NCI-H1930 (cell line): ENCODE measurements at regions not wholly inside any gene's neighbourhood (a gene's known extent, or its start where the extent isn't known, plus 50 kb on each side); places are given as distances from the start of the nearest gene placed in this dataset.

Source experiments
- DNase-seq, 2 experiments: peaks; one replicate each; lab custom pipeline; 2025; lab: John Stamatoyannopoulos, UW

DNA sequence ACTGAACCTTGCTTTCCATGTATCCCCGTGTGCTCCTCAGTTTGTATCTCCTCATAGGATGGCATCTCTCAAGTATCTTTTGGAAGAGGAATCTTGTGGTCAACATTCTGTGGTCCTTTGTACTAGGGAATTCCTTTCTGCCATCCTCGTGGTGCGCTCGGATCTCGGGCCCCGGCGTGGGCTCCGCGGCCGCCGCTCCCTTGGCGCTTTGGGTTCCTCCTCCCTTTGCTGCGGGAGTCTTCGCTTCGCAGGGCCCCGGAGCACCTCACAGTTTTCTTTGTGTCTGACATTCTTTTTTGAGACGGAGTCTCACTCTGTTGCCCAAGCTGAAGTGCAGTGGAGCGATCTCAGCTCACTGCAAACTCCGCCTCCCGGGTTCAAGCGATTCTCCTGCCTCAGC, 264.7 kb downstream of the IRS2 start:
- no peak for DNase-seq

GRCh38 chr13:109517517-109517916, 268.9 kb downstream of the IRS2 start:
- DNase-seq = no peak

DNA sequence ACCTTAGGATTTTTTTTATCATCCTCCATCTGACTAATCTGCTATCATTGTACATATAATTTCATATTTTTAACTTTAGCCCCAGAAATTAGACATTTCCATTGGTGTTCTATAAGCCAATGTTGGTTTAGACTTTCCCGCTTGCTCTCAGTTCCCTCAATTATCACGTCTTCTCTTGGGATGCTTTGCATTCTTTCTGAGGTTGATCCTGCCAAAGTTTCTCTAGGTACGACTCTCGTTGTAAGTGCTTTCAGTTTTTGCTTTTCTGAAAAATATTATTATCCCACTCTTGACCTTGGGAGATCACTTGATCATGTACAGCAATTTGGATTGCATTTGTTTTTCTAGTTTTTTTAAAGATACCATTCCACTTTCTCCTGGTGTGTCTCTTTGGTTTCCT, 270.2 kb downstream of the IRS2 start:
- DNase-seq = no peak

DNA sequence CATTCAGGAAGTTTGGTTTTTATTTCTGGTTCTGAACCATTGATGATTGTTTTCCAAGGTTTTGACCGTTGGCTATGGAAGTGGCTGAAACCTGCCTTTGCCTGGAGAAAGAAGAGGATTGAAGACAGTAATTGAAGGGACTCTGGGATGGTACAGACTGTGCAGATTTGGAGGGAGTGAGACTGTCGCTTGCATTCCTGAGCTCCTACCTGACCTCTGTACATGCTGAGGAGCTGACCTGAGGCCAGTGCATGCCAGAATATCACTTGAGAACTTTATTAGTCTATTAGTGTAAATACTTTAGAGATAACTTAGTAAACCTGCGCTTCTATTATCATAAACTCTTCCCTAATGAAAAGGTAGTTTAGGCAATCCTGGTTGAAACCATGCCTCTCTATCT, 276.4 kb downstream of the IRS2 start:
- DNase-seq = no peak

DNA sequence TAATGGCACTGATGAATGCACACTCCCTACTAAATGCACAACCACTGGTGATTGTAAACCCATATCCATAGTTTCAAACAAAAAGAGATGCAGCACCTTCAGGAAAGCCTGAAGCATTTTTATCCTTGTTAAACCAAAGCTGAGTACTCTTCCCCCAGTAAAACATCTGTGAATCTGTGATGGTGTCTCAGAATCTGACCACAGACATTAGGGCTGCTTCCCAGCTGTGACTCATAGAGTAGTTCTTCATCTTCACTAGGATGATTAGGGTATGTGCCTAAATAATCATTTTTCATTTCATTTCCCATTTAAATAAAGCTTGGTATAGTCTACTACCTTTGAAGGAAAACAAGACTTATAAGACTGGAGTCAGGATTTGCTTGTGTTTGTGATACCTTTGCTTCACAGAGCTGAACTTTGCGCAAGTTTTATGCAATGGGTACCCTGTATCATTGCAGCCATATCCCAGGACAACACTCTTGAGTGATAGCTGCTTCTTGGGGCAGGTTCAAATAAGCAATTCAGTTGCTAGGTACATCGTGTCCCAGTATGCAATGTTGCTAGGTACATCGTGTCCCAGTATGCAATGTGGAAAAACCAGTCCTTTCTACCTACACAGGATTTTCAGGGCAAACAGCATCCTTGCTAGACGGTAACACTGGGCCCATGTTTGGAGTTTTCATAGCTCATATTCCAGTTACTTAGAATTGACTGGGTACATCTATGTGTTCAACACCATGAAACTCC, 277.1 kb downstream of the IRS2 start:
- no peak for DNase-seq

DNA sequence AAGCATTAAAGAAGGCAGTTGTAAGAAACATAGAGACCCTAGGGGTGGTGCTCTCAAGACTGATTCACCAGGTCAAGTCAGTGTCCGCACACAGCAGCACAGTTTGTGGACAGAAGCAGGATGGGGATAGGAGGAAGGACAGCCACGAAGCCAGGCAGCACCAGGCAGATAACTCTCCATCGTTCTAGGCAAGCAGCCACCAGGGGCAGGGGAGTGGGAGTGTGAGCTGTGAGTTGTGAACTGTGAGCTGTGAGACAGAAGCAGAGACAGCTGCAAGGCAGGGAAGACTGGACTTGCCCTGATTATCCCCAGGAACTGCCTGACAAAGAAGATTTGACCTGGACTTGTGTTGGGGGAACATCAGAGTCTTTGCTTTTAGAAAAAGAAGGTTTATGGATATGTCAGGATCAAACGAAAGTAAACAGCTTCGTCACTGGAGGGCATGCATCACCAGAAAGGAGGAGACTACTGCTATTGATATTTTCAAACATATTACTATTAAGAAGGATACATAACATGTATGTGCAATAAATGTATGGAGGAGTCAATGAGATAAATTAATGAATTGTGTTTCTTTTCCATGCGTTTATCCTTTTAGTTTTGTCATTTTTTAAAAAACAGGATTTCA, 286.1 kb downstream of the IRS2 start:
- DNase-seq = no peak

DNA sequence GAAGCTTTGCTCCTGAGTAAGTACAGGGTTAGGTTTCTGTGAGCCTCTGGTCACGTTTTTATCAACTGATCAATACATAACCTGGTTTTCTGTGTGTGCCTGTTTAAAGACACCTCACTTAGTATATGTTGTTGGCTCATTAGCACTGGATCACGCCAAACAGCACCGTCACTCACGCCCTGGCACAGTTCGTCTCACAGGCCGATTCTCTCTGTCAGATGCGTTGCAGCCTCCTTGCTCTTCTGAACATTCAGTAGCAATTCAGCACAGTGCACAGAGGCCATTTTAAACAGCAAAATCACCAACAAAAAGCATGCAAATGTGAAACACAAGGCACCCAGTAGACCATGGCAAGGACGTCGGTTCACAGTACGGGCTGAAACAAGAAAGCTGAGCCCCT, 288.5 kb downstream of the IRS2 start:
- no peak for DNase-seq

DNA sequence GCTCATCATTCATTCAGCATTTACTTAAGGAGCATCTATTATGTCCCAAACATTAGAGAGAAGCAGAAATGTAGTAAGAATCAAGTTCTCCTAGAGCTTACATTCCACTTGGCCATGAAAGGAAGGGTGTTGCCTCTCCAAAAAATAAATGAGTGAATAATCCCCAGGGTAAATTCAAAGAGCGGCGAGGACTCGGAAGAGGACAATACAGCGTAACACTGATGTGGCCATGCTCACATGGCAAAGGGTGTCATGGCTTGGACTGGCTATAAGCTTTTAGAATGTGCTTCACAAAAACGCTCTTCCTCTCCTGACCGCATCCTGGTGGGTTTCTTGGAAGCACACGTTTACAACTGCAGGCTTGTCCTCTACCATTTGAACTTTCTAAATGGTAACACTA, 290.2 kb downstream of the IRS2 start:
- no peak for DNase-seq

GRCh38 chr13:109494925-109495369, 291.4 kb downstream of the IRS2 start:
- DNase-seq = peak; percentile 21 to 50

- no peak for DNase-seq
Observed at GRCh38 chr13:109485136-109485794, 301.1 kb downstream of the IRS2 start.

DNA sequence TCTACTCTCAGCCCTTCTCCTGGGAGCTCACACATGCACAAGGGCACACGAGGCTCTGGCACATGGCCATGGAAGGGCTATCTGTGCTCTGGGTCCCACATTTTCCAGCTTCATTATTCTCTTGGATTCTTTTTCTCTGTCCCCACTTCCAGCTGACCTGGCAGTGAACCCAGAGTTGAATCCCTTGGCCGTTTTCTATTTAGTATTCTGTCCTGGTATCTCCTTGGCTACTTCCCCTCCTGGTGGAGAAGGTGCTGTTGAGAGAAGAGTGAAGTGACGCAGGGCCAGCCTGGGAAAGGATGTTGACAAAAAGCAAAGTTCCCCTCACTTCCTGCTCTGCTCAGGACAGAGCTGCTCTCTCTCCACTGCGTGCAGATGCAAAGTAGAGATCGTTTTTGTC, 303.1 kb downstream of the IRS2 start:
- no peak for DNase-seq

- DNase-seq = no peak
Observed at GRCh38 chr13:109481040-109481439, 305.3 kb downstream of the IRS2 start.

DNA sequence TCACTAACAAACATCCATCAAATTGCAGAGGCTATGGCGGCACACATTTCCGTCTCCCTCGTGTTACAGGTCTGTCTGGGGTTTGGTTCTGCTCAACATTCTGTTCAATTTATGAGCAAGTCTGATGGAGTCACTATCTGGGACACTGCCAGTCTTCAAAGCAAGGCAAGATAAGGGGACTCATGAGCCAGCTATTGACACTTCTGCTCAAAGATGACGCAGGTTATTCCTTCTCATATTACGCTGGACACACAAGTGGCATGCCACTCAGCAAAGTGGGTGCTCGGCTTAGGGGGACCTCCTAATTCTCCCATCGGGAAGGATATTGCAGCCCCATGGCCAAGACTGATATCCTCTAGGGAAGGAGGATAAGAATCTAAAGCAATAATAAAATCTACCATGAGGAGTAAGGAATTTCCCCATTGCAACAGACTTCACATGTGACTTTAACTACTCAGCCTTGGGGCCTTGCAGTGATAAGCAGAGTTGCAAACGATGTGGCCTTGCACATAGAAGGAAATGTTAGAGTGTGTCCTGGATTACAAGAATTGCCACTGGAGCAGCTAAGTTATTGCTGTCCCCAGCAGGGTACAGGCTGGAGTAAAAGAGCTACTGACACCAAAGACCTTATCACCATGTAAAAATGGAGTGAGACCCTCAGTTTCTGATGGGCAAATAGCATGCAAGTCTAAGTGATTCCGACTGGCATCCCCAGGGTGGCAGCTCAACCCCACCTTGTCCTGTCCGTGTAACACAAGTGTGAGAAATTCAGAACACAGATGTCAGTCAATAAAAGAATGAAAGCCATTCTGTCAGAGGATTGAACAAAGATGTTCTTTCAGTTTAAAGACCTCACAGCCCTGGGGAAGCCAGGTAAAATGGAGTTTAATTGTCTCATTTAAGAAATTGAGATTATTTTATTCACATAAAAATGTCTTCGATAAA, 306.1 kb downstream of the IRS2 start:
- no peak for DNase-seq

GRCh38 chr13:109479534-109479933, 306.8 kb downstream of the IRS2 start:
- no peak for DNase-seq

DNA sequence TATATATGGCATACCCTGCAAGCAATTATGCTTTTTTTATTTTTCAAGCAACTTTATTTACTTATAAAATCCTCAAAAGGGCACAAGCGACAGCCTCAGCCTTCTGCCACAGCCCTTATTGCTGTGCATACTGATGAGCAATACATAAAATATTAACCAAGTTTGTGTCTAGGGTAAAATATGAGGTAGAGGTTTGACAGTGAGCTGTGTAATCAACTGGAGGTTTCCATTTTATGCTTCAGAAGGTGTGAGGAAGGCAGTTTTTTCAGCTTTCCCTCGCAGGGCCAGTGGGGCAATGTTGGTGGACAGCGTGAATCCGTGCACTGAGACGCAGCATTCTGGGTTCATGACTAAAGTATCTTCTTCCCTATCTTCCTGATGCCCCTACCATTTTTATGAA, 310.4 kb downstream of the IRS2 start:
- DNase-seq = no peak

DNA sequence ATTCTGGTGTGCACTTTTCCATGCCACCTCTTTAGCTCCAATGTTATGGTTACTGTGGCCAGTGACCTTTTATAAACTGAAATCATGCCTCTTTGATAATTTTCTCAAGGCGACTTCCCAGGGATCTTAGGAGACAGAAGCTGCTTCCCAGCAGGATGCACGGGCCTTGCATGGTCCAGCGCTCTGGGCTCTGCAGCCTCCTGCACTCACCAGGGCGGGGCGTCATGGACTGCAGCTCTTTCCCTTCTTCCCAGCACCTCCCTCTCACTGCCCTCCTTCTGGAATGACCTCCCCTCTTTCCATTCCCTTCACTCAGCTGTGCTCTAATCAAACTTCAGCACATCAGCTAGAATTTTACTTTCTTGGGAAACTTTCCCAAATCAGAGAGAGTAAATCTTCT, 318.3 kb downstream of the IRS2 start:
- no peak for DNase-seq

GRCh38 chr13:109465148-109465547, 321.2 kb downstream of the IRS2 start:
- no peak for DNase-seq

DNA sequence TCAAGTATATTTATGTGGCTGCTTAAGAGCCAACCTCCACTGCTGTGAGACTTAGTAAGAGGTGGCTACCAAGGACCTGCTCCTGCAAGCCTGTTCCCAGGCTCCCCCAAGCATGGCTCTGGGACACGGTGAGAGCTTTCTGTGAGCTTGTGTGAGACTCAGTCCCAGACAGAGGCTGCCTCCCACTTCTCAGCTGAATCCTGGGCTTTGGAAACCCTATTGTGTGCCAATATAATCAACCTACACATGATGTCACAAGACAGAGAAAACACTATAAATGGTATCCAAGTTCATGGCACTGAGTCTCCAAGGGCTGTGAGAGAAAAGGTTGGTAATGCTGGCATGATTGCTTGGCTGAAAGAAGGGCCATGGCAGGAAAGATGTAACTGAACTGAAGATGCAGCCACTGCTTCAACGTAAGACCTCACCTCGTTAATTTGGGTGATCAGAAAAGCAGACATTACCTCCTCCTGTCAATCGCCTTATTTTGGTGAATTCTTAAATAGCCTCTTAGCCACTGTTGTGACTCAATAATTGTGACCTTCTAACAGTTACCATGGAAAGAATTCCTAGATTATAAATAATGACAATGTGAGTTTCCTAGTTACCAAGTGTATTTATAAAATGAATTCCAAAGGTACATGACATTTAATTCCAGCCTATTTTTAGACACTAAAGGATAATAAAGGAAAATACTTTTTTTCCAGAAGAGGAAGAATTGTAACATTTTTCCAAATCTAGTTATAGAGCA, 332.0 kb downstream of the IRS2 start:
- no peak for DNase-seq

GRCh38 chr13:109451726-109452125, 334.7 kb downstream of the IRS2 start:
- no peak for DNase-seq

- DNase-seq = no peak
Observed at GRCh38 chr13:109448629-109449028, 337.8 kb downstream of the IRS2 start.

- DNase-seq = no peak
Observed at GRCh38 chr13:109447667-109448066, 338.7 kb downstream of the IRS2 start.
